Fibroblast of lung (primary cell): ENCODE measurements at regions not wholly inside any gene's neighbourhood (a gene's known extent, or its start where the extent isn't known, plus 50 kb on each side); places are given as distances from the start of the nearest gene placed in this dataset.
A peak's percentile ranks its signal among the peaks of the same experiment; 100 is the strongest.

Experiments
- DNase-seq, 2 donors: peaks; one replicate each; pipeline versions ENCODE4 v3.0.0 to v3.0.0-alpha.2; 2010; ENCODE audit warnings: low read depth in 2 of 2
- H2AFZ ChIP-seq: 2 replicates; pipeline ENCODE4 v1.5.1; 2012; ENCODE audit warnings: low read length, control low read depth, inconsistent platforms
- H3K27ac ChIP-seq: 2 replicates; pipeline ENCODE4 v1.5.1; 2011; ENCODE audit warnings: low read length, control low read depth; ENCODE audit not compliant: insufficient read depth
- H3K27me3 ChIP-seq: 2 replicates; pipeline ENCODE4 v1.5.1; 2011; ENCODE audit warnings: mild to moderate bottlenecking, low read length; ENCODE audit not compliant: control insufficient read depth, insufficient read depth
- H3K36me3 ChIP-seq: 2 replicates; pipeline ENCODE4 v1.5.1; 2011; ENCODE audit warnings: low read length; ENCODE audit not compliant: control insufficient read depth, insufficient read depth
- H3K4me1 ChIP-seq: 2 replicates; pipeline ENCODE4 v1.5.1; 2011; ENCODE audit warnings: low read length; ENCODE audit not compliant: control insufficient read depth, insufficient read depth; ENCODE audit errors: extremely low read depth
- H3K4me2 ChIP-seq: 2 replicates; pipeline ENCODE4 v1.5.1; 2011; ENCODE audit warnings: low read length, control low read depth; ENCODE audit not compliant: insufficient read depth; ENCODE audit errors: extremely low read depth
- H3K4me3 ChIP-seq, 4 experiments: fragments of 200-600 bp in 1 of 4; sonication (generic) in 1 of 4; replicated peaks in 1 of 4; 2 replicates each; pipeline ENCODE4 v1.5.1; 2011 to 2016; ENCODE audit warnings: low read length in 4 of 4, low read depth in 3 of 4, mild to moderate bottlenecking in 3 of 4, control low read depth in 2 of 4, inconsistent platforms in 1 of 4, mixed read lengths in 1 of 4; ENCODE audit not compliant: insufficient read depth in 1 of 4; ENCODE audit errors: control extremely low read depth in 1 of 4
- H3K79me2 ChIP-seq: 2 replicates; pipeline ENCODE4 v1.5.1; 2012; ENCODE audit warnings: mild to moderate bottlenecking, low read length, inconsistent platforms; ENCODE audit not compliant: control insufficient read depth, insufficient read depth
- H3K9ac ChIP-seq: 2 replicates; pipeline ENCODE4 v1.5.1; 2011; ENCODE audit warnings: mild to moderate bottlenecking, low read length, control low read depth; ENCODE audit not compliant: insufficient read depth
- H3K9me3 ChIP-seq: 2 replicates; pipeline ENCODE4 v1.5.1; 2012; ENCODE audit warnings: low read depth, low read length; ENCODE audit not compliant: control insufficient read depth, insufficient read depth
- H4K20me1 ChIP-seq: 2 replicates; pipeline ENCODE4 v1.5.1; 2011; ENCODE audit warnings: low read length; ENCODE audit not compliant: control insufficient read depth, insufficient read depth; ENCODE audit errors: extremely low read depth
- CTCF ChIP-seq, 2 donors: IDR thresholded peaks in 1 of 2; conservative IDR thresholded peaks in 1 of 2; 1 replicate in 1 of 2; 2 replicates in 1 of 2; pipeline ENCODE4 v1.5.1; 2011 to 2012; ENCODE audit warnings: low read length in 2 of 2, control low read depth in 1 of 2, inconsistent platforms in 1 of 2, low read depth in 1 of 2, mild to moderate bottlenecking in 1 of 2
- EZH2 ChIP-seq: IDR thresholded peaks from 2 replicates; pipeline ENCODE4 v1.5.1; 2012; ENCODE audit warnings: low read length, control low read depth, mild to moderate bottlenecking; ENCODE audit errors: missing control alignments

- Histone ChIP-seq H3K27me3 (no peaks in the 10 kb centered on the region), H3K79me2 (no peaks in the 10 kb centered on the region), H4K20me1 (no peaks in the 10 kb centered on the region), H3K4me1 (no peaks in the 10 kb centered on the region), H3K36me3 (no peaks in the 10 kb centered on the region), H3K9ac (no peak overlapping the region), H3K4me2 (no peak overlapping the region), H3K4me3 (no peak overlapping the region), H3K9me3 (no peaks in the 10 kb centered on the region), H3K27ac (no peak overlapping the region), H2AFZ (no peak overlapping the region)
- no peak for TF ChIP-seq CTCF (conservative IDR thresholded peaks at IDR 0.05 in 1 of 2, IDR thresholded peaks at IDR 0.05 in 1 of 2; ENCODE audit: low read depth in 1 of 2, low read length in 2 of 2)
- no peak for TF ChIP-seq EZH2
- no peak for DNase-seq
These were observed 1278.8 kb upstream of the MIR17HG start for GRCh38 chr13:90068658-90069057.

- DNase-seq, result peak in 1 of 2 donors; percentile 23
- H3K79me2 ChIP-seq, result no peaks in the 10 kb centered on the region
- TF ChIP-seq EZH2 (no peak), CTCF (conservative IDR thresholded peaks at IDR 0.05 in 1 of 2, IDR thresholded peaks at IDR 0.05 in 1 of 2; ENCODE audit: low read depth in 1 of 2, low read length in 2 of 2) (no peak)
- no peaks in the 10 kb centered on the region for H3K27me3 ChIP-seq
- H3K27ac ChIP-seq, result no peak overlapping the region
- H4K20me1 ChIP-seq, result no peaks in the 10 kb centered on the region
- H3K9me3 ChIP-seq, result no peaks in the 10 kb centered on the region
- H3K4me1 ChIP-seq, result no peaks in the 10 kb centered on the region
- no peaks in the 10 kb centered on the region for H3K36me3 ChIP-seq
- no peak overlapping the region for H3K4me3 ChIP-seq
- no peak overlapping the region for H2AFZ ChIP-seq
- no peak overlapping the region for H3K9ac ChIP-seq
- H3K4me2 ChIP-seq, result no peak overlapping the region
These were observed 1277.1 kb upstream of the MIR17HG start for GRCh38 chr13:90070362-90070761.

GRCh38 chr13:90070837-90071525 lies 1276.5 kb upstream of the MIR17HG start:
- H2AFZ ChIP-seq, result no peak overlapping the region
- H3K9me3 ChIP-seq, result no peaks in the 10 kb centered on the region
- H3K79me2 ChIP-seq, result no peaks in the 10 kb centered on the region
- no peak overlapping the region for H3K4me2 ChIP-seq
- no peaks in the 10 kb centered on the region for H3K4me1 ChIP-seq
- no peak for DNase-seq
- no peak for TF ChIP-seq EZH2
- TF ChIP-seq CTCF (conservative IDR thresholded peaks at IDR 0.05 in 1 of 2, IDR thresholded peaks at IDR 0.05 in 1 of 2; ENCODE audit: low read depth in 1 of 2, low read length in 2 of 2), result no peak
- no peak overlapping the region for H3K9ac ChIP-seq
- H3K27me3 ChIP-seq, result no peaks in the 10 kb centered on the region
- no peaks in the 10 kb centered on the region for H3K36me3 ChIP-seq
- no peaks in the 10 kb centered on the region for H4K20me1 ChIP-seq
- H3K27ac ChIP-seq, result no peak overlapping the region
- no peak overlapping the region for H3K4me3 ChIP-seq
